ENCODE measurements at regions not wholly inside any gene's neighbourhood (a gene's known extent, or its start where the extent isn't known, plus 50 kb on each side); places are given as distances from the start of the nearest gene placed in this dataset.

GRCh38 chr4:8735236-8736089, 136.2 kb downstream of the HMX1 start:
- BruUV-seq (replicated peaks): no TSS peak
- intact Hi-C loops (cut with micrococcal nuclease; ENCODE audit: unreplicated experiment): no loop called here
- ChIA-PET CTCF (no interaction called here), POLR2A (ENCODE audit: low non-redundant PET) (no interaction called here)
- no peak overlapping the region for H3K4me3 ChIP-seq (ENCODE audit: low read depth, low read length, poor library complexity, severe bottlenecking)
- H3K4me1 ChIP-seq (ENCODE audit: insufficient read depth, low read length, poor library complexity, severe bottlenecking): no peaks in the 10 kb centered on the region
- no peak overlapping the region for H3K27ac ChIP-seq (ENCODE audit: low read depth, low read length, poor library complexity, severe bottlenecking)
- DNase-seq (ENCODE audit: low spot score): no peak
- no peaks in the 10 kb centered on the region for H3K36me3 ChIP-seq (ENCODE audit: insufficient read depth, low read length, poor library complexity, severe bottlenecking)
- H3K27me3 ChIP-seq (replicated peaks; ENCODE audit: insufficient read depth, low read depth, low read length, poor library complexity): no peaks in the 10 kb centered on the region
- TF ChIP-seq CTCF (conservative IDR thresholded peaks at IDR 0.05; ENCODE audit: low read depth, low read length): no peak
- TF ChIP-seq EZH2 (IDR thresholded peaks at IDR 0.05; ENCODE audit: borderline replicate concordance, low read depth, low read length, poor library complexity, severe bottlenecking): no peak
- no peaks in the 10 kb centered on the region for H3K9me3 ChIP-seq (ENCODE audit: low read depth, low read length, poor library complexity, severe bottlenecking)

GRCh38 chr4:8732681-8733243, 138.9 kb downstream of the HMX1 start:
- H3K27me3 ChIP-seq (replicated peaks; ENCODE audit: insufficient read depth, low read depth, low read length, poor library complexity): no peaks in the 10 kb centered on the region
- CTCF ChIA-PET: no interaction called here
- no peaks in the 10 kb centered on the region for H3K36me3 ChIP-seq (ENCODE audit: insufficient read depth, low read length, poor library complexity, severe bottlenecking)
- H3K9me3 ChIP-seq (ENCODE audit: low read depth, low read length, poor library complexity, severe bottlenecking): no peaks in the 10 kb centered on the region
- no peak overlapping the region for H3K27ac ChIP-seq (ENCODE audit: low read depth, low read length, poor library complexity, severe bottlenecking)
- no peaks in the 10 kb centered on the region for H3K4me1 ChIP-seq (ENCODE audit: insufficient read depth, low read length, poor library complexity, severe bottlenecking)
- H3K4me3 ChIP-seq (ENCODE audit: low read depth, low read length, poor library complexity, severe bottlenecking): no peak overlapping the region
- no peak for DNase-seq (ENCODE audit: low spot score)
- no peak for TF ChIP-seq CTCF (conservative IDR thresholded peaks at IDR 0.05; ENCODE audit: low read depth, low read length)
- no peak for TF ChIP-seq EZH2 (IDR thresholded peaks at IDR 0.05; ENCODE audit: borderline replicate concordance, low read depth, low read length, poor library complexity, severe bottlenecking)
- POLR2A ChIA-PET (ENCODE audit: low non-redundant PET): no interaction called here
- no TSS peak for BruUV-seq (replicated peaks)
- intact Hi-C loops (cut with micrococcal nuclease; ENCODE audit: unreplicated experiment): no loop called here

GRCh38 chr4:8732092-8732491, 139.5 kb downstream of the CPZ start:
- H3K4me1 ChIP-seq (ENCODE audit: insufficient read depth, low read length, poor library complexity, severe bottlenecking): no peaks in the 10 kb centered on the region
- intact Hi-C loops (cut with micrococcal nuclease; ENCODE audit: unreplicated experiment): no loop called here
- no peaks in the 10 kb centered on the region for H3K9me3 ChIP-seq (ENCODE audit: low read depth, low read length, poor library complexity, severe bottlenecking)
- H3K27ac ChIP-seq (ENCODE audit: low read depth, low read length, poor library complexity, severe bottlenecking): no peak overlapping the region
- TF ChIP-seq CTCF (conservative IDR thresholded peaks at IDR 0.05; ENCODE audit: low read depth, low read length) (no peak), EZH2 (IDR thresholded peaks at IDR 0.05; ENCODE audit: borderline replicate concordance, low read depth, low read length, poor library complexity, severe bottlenecking) (no peak)
- H3K4me3 ChIP-seq (ENCODE audit: low read depth, low read length, poor library complexity, severe bottlenecking): no peak overlapping the region
- POLR2A ChIA-PET (ENCODE audit: low non-redundant PET): no interaction called here
- CTCF ChIA-PET: no interaction called here
- no peaks in the 10 kb centered on the region for H3K27me3 ChIP-seq (replicated peaks; ENCODE audit: insufficient read depth, low read depth, low read length, poor library complexity)
- no TSS peak for BruUV-seq (replicated peaks)
- H3K36me3 ChIP-seq (ENCODE audit: insufficient read depth, low read length, poor library complexity, severe bottlenecking): no peaks in the 10 kb centered on the region
- DNase-seq (ENCODE audit: low spot score): no peak

Measured in A673 (cell line).